GM12891 (cell line): ENCODE measurements at regions not wholly inside any gene's neighbourhood (a gene's known extent, or its start where the extent isn't known, plus 50 kb on each side); places are given as distances from the start of the nearest gene placed in this dataset.

Experiments
- PAX5 ChIP-seq: IDR thresholded peaks from 2 replicates; pipeline ENCODE4 v1.6.1; 2011; ENCODE audit warnings: low read length, moderate library complexity, mild to moderate bottlenecking; ENCODE audit not compliant: insufficient read depth, severe bottlenecking
- POLR2A ChIP-seq: IDR thresholded peaks from 2 replicates; pipeline ENCODE4 v1.6.1; 2011; ENCODE audit warnings: low read depth, low read length, control low read depth
- POLR2AphosphoS5 ChIP-seq: IDR thresholded peaks from 2 replicates; pipeline ENCODE4 v1.6.1; 2011; ENCODE audit warnings: low read depth, low read length, control low read depth
- POU2F2 ChIP-seq: IDR thresholded peaks from 2 replicates; pipeline ENCODE4 v1.6.1; 2011; ENCODE audit warnings: low read depth, mild to moderate bottlenecking, control low read depth, low read length, moderate library complexity
- TAF1 ChIP-seq: IDR thresholded peaks from 2 replicates; pipeline ENCODE4 v1.6.1; 2011; ENCODE audit warnings: low read depth, low read length, control low read depth

- TF ChIP-seq POLR2AphosphoS5 = no peak
- TF ChIP-seq POLR2A = no peak
- TF ChIP-seq TAF1 = no peak
- TF ChIP-seq POU2F2 = no peak
- no peak for TF ChIP-seq PAX5
These were observed 130.0 kb upstream of the VAMP7 start for GRCh38 chrX:155751131-155751530.
